ENCODE measurements at regions not wholly inside any gene's neighbourhood (a gene's known extent, or its start where the extent isn't known, plus 50 kb on each side); places are given as distances from the start of the nearest gene placed in this dataset.

DNA sequence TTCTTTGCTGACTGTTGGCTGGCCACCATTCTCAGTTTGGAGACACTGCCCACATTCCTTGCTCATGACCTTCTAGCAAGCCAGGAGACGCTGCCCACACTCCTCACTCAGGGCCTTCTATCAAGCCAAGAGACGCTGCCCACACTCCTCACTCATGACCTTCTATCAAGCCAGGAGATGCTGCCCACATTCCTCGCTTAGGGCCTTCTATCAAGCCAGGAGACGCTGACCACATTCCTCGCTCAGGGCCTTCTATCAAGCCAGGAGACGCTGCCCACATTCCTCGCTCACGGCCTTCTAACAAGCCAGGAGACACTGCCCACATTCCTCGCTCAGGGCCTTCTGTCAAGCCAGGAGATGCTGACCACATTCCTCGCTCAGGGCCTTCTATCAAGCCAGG is 131.3 kb upstream of the CBLN2 start:
- no peak overlapping the region for H3K9ac ChIP-seq (ENCODE audit: low read depth, low read length)
- no peak overlapping the region for H2BK5ac ChIP-seq (ENCODE audit: low read depth, low read length, poor library complexity, severe bottlenecking)
- intact Hi-C loops (cut with micrococcal nuclease) (no loop called here), in situ Hi-C loops (cut with MboI; ENCODE audit: low sequenced_read_pairs) (no loop called here), dilution Hi-C loops (cut with HindIII; ENCODE audit: low sequenced_read_pairs, unreplicated experiment) (no loop called here)
- H3K4me1 ChIP-seq (ENCODE audit: control insufficient read depth, insufficient read depth, low read length) = no peaks in the 10 kb centered on the region
- BruUV-seq (replicated peaks) = no TSS peak
- H4K20me1 ChIP-seq (ENCODE audit: insufficient read depth, low read length) = no peaks in the 10 kb centered on the region
- H2AK5ac ChIP-seq (ENCODE audit: low read depth, low read length) = no peak overlapping the region
- H3K36me3 ChIP-seq (ENCODE audit: control insufficient read depth, insufficient read depth, low read length) = no peaks in the 10 kb centered on the region
- no peak overlapping the region for H2BK15ac ChIP-seq (ENCODE audit: low read depth, low read length)
- H3K4me2 ChIP-seq (ENCODE audit: low read depth, low read length) = no peak overlapping the region
- no peak overlapping the region for H3K4me3 ChIP-seq (ENCODE audit: insufficient read depth, low read depth, low read length)
- no peak overlapping the region for H3K23ac ChIP-seq (ENCODE audit: low read depth, low read length)
- no peak overlapping the region for H3K4ac ChIP-seq (ENCODE audit: low read depth, low read length)
- DNase-seq = no peak
- H3K14ac ChIP-seq (replicated peaks; ENCODE audit: low read depth, low read length) = no peak overlapping the region
- H3K79me1 ChIP-seq (ENCODE audit: low read depth in 1 of 2, low read length in 2 of 2) = no peaks in the 10 kb centered on the region
- H2AK9ac ChIP-seq (replicated peaks; ENCODE audit: low read depth, low read length, poor library complexity) = no peak overlapping the region
- no peak for ATAC-seq (ENCODE audit: low read depth)
- no peak overlapping the region for H4K5ac ChIP-seq (ENCODE audit: low read depth, low read length)
- no peak overlapping the region for H2BK120ac ChIP-seq (ENCODE audit: low read depth, low read length)
- ChIA-PET CTCF (no interaction called here), POLR2A (ENCODE audit: unreplicated experiment) (no interaction called here)
- H3K27me3 ChIP-seq (ENCODE audit: control insufficient read depth, insufficient read depth, low read length) = no peaks in the 10 kb centered on the region
- no peak overlapping the region for H3K27ac ChIP-seq (ENCODE audit: insufficient read depth, low read length)
- no peak overlapping the region for H3K18ac ChIP-seq (ENCODE audit: low read depth, low read length)
- H4K91ac ChIP-seq (ENCODE audit: insufficient read depth, low read depth, low read length) = no peak overlapping the region
- peaks cover 9% of the 10 kb centered on the region; the same call in 1 of the 2 replicates for H3K9me3 ChIP-seq (ENCODE audit: control insufficient read depth, insufficient read depth, low read length)
- H2BK20ac ChIP-seq (ENCODE audit: low read depth, low read length) = no peak overlapping the region
- no peak overlapping the region for H2AFZ ChIP-seq (replicated peaks; ENCODE audit: low read length, poor library complexity)
- H3K56ac ChIP-seq (ENCODE audit: extremely low read depth, insufficient read depth, low read length) = no peak overlapping the region
- H3K9me1 ChIP-seq (ENCODE audit: insufficient read depth, low read length) = no peaks in the 10 kb centered on the region
- TF ChIP-seq BHLHE40 (IDR thresholded peaks at IDR 0.05; ENCODE audit: low read depth, low read length) = no peak
- no peak for TF ChIP-seq MAFK (IDR thresholded peaks at IDR 0.05; ENCODE audit: low read depth, low read length)
- TF ChIP-seq FOS (IDR thresholded peaks at IDR 0.05; ENCODE audit: low read depth, low read length) = no peak
- TF ChIP-seq, protein P1, sequence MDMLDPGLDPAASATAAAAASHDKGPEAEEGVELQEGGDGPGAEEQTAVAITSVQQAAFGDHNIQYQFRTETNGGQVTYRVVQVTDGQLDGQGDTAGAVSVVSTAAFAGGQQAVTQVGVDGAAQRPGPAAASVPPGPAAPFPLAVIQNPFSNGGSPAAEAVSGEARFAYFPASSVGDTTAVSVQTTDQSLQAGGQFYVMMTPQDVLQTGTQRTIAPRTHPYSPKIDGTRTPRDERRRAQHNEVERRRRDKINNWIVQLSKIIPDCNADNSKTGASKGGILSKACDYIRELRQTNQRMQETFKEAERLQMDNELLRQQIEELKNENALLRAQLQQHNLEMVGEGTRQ (IDR thresholded peaks at IDR 0.05; ENCODE audit: low read depth, low read length) = no peak
- no peak for TF ChIP-seq MAZ (IDR thresholded peaks at IDR 0.05; ENCODE audit: borderline replicate concordance, low read depth, low read length)
- no peak for TF ChIP-seq MXI1 (IDR thresholded peaks at IDR 0.05; ENCODE audit: borderline replicate concordance, low read depth, low read length)
- TF ChIP-seq CHD1 (IDR thresholded peaks at IDR 0.05; ENCODE audit: low read depth, low read length) = no peak
- TF ChIP-seq NFE2L2 (IDR thresholded peaks at IDR 0.05; ENCODE audit: low read depth, low read length) = no peak
- TF ChIP-seq, protein P2, sequence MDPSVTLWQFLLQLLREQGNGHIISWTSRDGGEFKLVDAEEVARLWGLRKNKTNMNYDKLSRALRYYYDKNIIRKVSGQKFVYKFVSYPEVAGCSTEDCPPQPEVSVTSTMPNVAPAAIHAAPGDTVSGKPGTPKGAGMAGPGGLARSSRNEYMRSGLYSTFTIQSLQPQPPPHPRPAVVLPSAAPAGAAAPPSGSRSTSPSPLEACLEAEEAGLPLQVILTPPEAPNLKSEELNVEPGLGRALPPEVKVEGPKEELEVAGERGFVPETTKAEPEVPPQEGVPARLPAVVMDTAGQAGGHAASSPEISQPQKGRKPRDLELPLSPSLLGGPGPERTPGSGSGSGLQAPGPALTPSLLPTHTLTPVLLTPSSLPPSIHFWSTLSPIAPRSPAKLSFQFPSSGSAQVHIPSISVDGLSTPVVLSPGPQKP (IDR thresholded peaks at IDR 0.05; ENCODE audit: borderline replicate concordance, low read depth, low read length) = no peak
- no peak for TF ChIP-seq CEBPB (IDR thresholded peaks at IDR 0.05; ENCODE audit: low read depth, low read length)
- no peak for TF ChIP-seq SMC3 (IDR thresholded peaks at IDR 0.05; ENCODE audit: low read depth, low read length)
- TF ChIP-seq RCOR1 (IDR thresholded peaks at IDR 0.05; ENCODE audit: insufficient replicate concordance, low read length) = no peak
- no peak for TF ChIP-seq RFX5 (IDR thresholded peaks at IDR 0.05; ENCODE audit: low read depth, low read length)
- TF ChIP-seq POLR2A (IDR thresholded peaks at IDR 0.05; ENCODE audit: low read depth, low read length) = no peak
- TF ChIP-seq, protein P3, sequence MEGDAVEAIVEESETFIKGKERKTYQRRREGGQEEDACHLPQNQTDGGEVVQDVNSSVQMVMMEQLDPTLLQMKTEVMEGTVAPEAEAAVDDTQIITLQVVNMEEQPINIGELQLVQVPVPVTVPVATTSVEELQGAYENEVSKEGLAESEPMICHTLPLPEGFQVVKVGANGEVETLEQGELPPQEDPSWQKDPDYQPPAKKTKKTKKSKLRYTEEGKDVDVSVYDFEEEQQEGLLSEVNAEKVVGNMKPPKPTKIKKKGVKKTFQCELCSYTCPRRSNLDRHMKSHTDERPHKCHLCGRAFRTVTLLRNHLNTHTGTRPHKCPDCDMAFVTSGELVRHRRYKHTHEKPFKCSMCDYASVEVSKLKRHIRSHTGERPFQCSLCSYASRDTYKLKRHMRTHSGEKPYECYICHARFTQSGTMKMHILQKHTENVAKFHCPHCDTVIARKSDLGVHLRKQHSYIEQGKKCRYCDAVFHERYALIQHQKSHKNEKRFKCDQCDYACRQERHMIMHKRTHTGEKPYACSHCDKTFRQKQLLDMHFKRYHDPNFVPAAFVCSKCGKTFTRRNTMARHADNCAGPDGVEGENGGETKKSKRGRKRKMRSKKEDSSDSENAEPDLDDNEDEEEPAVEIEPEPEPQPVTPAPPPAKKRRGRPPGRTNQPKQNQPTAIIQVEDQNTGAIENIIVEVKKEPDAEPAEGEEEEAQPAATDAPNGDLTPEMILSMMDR (conservative IDR thresholded peaks at IDR 0.05; ENCODE audit: low read depth, low read length) = no peak
- TF ChIP-seq RAD21 (IDR thresholded peaks at IDR 0.05; ENCODE audit: low read length) = no peak
- H4K8ac ChIP-seq (ENCODE audit: low read depth in 2 of 2, low read length in 2 of 2) = no peak overlapping the region
- WGBS, 2 experiments (ENCODE audit: extremely low coverage in 2 of 2, insufficient read length in 1 of 2) = 45% methylated on average over 2 of the region's 10 CpGs; no CpG with 5 or more reads in 1 of the 2 experiments
